HCT116 (cell line): ENCODE measurements at regions not wholly inside any gene's neighbourhood (a gene's known extent, or its start where the extent isn't known, plus 50 kb on each side); places are given as distances from the start of the nearest gene placed in this dataset.

ENCODE experiments used
- ATAC-seq: fragments of 200-7000 bp; cut with Tn5 transposase; 2 replicates; pipeline ENCODE4 v1.9.1; 2020; ENCODE audit warnings: mild to moderate bottlenecking, moderate library complexity
- BruUV-seq: library from RNA; stranded (reverse); fragments of 400-500 nt; replicated peaks from 2 replicates; lab custom pipeline; 2021; lab: Mats Ljungman, UMichigan
- CTCF ChIA-PET: fragments of 300-600 bp; sonication (Branson Sonifier 250); formaldehyde crosslinking; loops from one replicate; lab custom pipeline; 2021; ENCODE audit warnings: antibody characterized with exemption; lab: Charles Lee
- POLR2A ChIA-PET: fragments of 300-600, 350-600 bp; sonication (Branson Sonifier 250); formaldehyde crosslinking; loops from one replicate; lab custom pipeline; 2021; ENCODE audit warnings: antibody characterized with exemption; lab: Charles Lee
- RAD21 ChIA-PET, 2 experiments: fragments of 300-600 bp; sonication (Branson Sonifier 250); formaldehyde crosslinking; loops; one replicate each; lab custom pipeline; 2023; ENCODE audit warnings: low total read pairs in 2 of 2; ENCODE audit not compliant: uncharacterized antibody in 2 of 2, unreplicated experiment in 2 of 2, low non-redundant PET in 1 of 2; lab: Charles Lee
- DNase-seq: peaks from one replicate; pipeline ENCODE4 v3.0.0-alpha.2; 2010; ENCODE audit warnings: low read depth, low spot score
- H2AFZ ChIP-seq: fragments of 200-600 bp; shearing (Covaris generic), sonication (generic); 2 replicates; pipeline ENCODE4 v1.6.1; 2017; ENCODE audit warnings: low read depth, mixed run types, mixed read lengths, antibody characterized with exemption, low read length; ENCODE audit not compliant: poor library complexity, severe bottlenecking
- H3K27ac ChIP-seq: 2 replicates; pipeline ENCODE4 v1.5.1; 2012; ENCODE audit warnings: low read depth, low read length
- H3K27me3 ChIP-seq: fragments of 200-600 bp; sonication (generic); 2 replicates; pipeline ENCODE4 v1.6.1; 2016; ENCODE audit warnings: mixed run types, low read length, mixed read lengths; ENCODE audit not compliant: insufficient read depth
- H3K36me3 ChIP-seq, 2 experiments: fragments of 200-500 bp in 1 of 2; fragments of 200-600 bp in 1 of 2; sonication (Bioruptor generic) in 1 of 2; sonication (generic) in 1 of 2; 2 replicates each; pipeline versions ENCODE4 v1.5.1 to v1.6.1; 2014 to 2016; ENCODE audit warnings: low read length in 2 of 2, inconsistent platforms in 1 of 2, mixed read lengths in 1 of 2, mixed run types in 1 of 2; ENCODE audit not compliant: insufficient read depth in 2 of 2, control insufficient read depth in 1 of 2
- H3K4me1 ChIP-seq, 2 experiments: fragments of 200-600 bp in 1 of 2; sonication (generic) in 1 of 2; 2 replicates each; pipeline versions ENCODE4 v1.5.1 to v1.6.1; 2012 to 2017; ENCODE audit warnings: low read length in 2 of 2, inconsistent platforms in 1 of 2, mild to moderate bottlenecking in 1 of 2, mixed read lengths in 1 of 2, mixed run types in 1 of 2, moderate library complexity in 1 of 2; ENCODE audit not compliant: insufficient read depth in 2 of 2, control insufficient read depth in 1 of 2
- H3K4me2 ChIP-seq: fragments of 200-600 bp; sonication (generic); 2 replicates; pipeline ENCODE4 v1.6.1; 2017; ENCODE audit warnings: mixed run types, low read length, mixed read lengths
- H3K4me3 ChIP-seq, 2 experiments: fragments of 200-600 bp in 1 of 2; sonication (generic) in 1 of 2; replicated peaks in 1 of 2; 2 replicates each; pipeline ENCODE4 v1.5.1; 2011 to 2016; ENCODE audit warnings: low read length in 2 of 2, control low read depth in 1 of 2, low read depth in 1 of 2, mild to moderate bottlenecking in 1 of 2, mixed read lengths in 1 of 2, mixed run types in 1 of 2
- H3K79me2 ChIP-seq: fragments of 200-600 bp; sonication (generic); 2 replicates; pipeline ENCODE4 v1.6.1; 2017; ENCODE audit warnings: mild to moderate bottlenecking, mixed run types, low read length, moderate library complexity, mixed read lengths; ENCODE audit not compliant: insufficient read depth
- H3K9ac ChIP-seq: fragments of 200-600 bp; sonication (generic); 2 replicates; pipeline ENCODE4 v1.6.1; 2016; ENCODE audit warnings: low read length, mixed read lengths
- H3K9me2 ChIP-seq: fragments of 200-600 bp; sonication (generic), shearing (Covaris generic); 2 replicates; pipeline ENCODE4 v1.6.1; 2017; ENCODE audit warnings: mixed run types, mild to moderate bottlenecking, moderate library complexity; ENCODE audit not compliant: insufficient read depth
- H3K9me3 ChIP-seq, 2 experiments: fragments of 200-500 bp in 1 of 2; fragments of 200-600 bp in 1 of 2; sonication (Bioruptor generic) in 1 of 2; sonication (generic) in 1 of 2; 2 replicates each; pipeline ENCODE4 v1.6.1; 2014 to 2017; ENCODE audit warnings: low read length in 2 of 2, mixed read lengths in 2 of 2, inconsistent platforms in 1 of 2, low read depth in 1 of 2, mild to moderate bottlenecking in 1 of 2, mixed run types in 1 of 2, moderate library complexity in 1 of 2; ENCODE audit not compliant: control insufficient read depth in 1 of 2, insufficient read depth in 1 of 2
- H4K20me1 ChIP-seq: fragments of 200-600 bp; sonication (generic), shearing (Covaris generic); 2 replicates; pipeline ENCODE4 v1.6.1; 2017; ENCODE audit warnings: mixed run types, mild to moderate bottlenecking, moderate library complexity; ENCODE audit not compliant: insufficient read depth
- CBX3 ChIP-seq: IDR thresholded peaks from 2 replicates; pipeline ENCODE4 v1.6.1; 2012; ENCODE audit warnings: low read depth
- CTCF ChIP-seq, 3 experiments: fragments of 200-600 bp in 1 of 3; sonication (generic) in 1 of 3; IDR thresholded peaks in 2 of 3; conservative IDR thresholded peaks in 1 of 3; 2 replicates each; pipeline ENCODE4 v1.5.1; 2012 to 2017; ENCODE audit warnings: low read depth in 2 of 3, low read length in 2 of 3, antibody characterized with exemption in 1 of 3, borderline replicate concordance in 1 of 3, control low read depth in 1 of 3, mild to moderate bottlenecking in 1 of 3, mixed read lengths in 1 of 3, mixed run types in 1 of 3, moderate library complexity in 1 of 3; ENCODE audit not compliant: insufficient read depth in 1 of 3
- EGR1 ChIP-seq: IDR thresholded peaks from 2 replicates; pipeline ENCODE4 v1.6.1; 2012; ENCODE audit warnings: low read depth
- ELF1 ChIP-seq: IDR thresholded peaks from 2 replicates; pipeline ENCODE4 v1.6.1; 2012; ENCODE audit warnings: low read depth, borderline replicate concordance
- EZH2 ChIP-seq: fragments of 200-600 bp; sonication (generic); IDR thresholded peaks from 2 replicates; pipeline ENCODE4 v1.6.1; 2017; ENCODE audit warnings: antibody characterized with exemption, mixed run types
- EZH2phosphoT487 ChIP-seq: fragments of 200-600 bp; IDR thresholded peaks from 2 replicates; pipeline ENCODE4 v1.6.1; 2018; ENCODE audit warnings: antibody characterized with exemption, borderline replicate concordance
- FOSL1 ChIP-seq: IDR thresholded peaks from 2 replicates; pipeline ENCODE4 v1.6.1; 2012; ENCODE audit warnings: low read depth
- JUND ChIP-seq: IDR thresholded peaks from 2 replicates; pipeline ENCODE4 v1.6.1; 2012
- POLR2A ChIP-seq: IDR thresholded peaks from 2 replicates; pipeline ENCODE4 v1.7.0; 2011; ENCODE audit warnings: borderline replicate concordance; ENCODE audit not compliant: insufficient read depth, insufficient read length; ENCODE audit errors: extremely low read depth
- SP1 ChIP-seq: IDR thresholded peaks from 2 replicates; pipeline ENCODE4 v1.6.1; 2012; ENCODE audit warnings: low read depth
- TCF7L2 ChIP-seq: IDR thresholded peaks from 2 replicates; pipeline ENCODE4 v1.7.0; 2011; ENCODE audit warnings: borderline replicate concordance, inconsistent platforms; ENCODE audit not compliant: insufficient read depth, insufficient read length; ENCODE audit errors: extremely low read depth
- YY1 ChIP-seq: IDR thresholded peaks from 2 replicates; pipeline ENCODE4 v1.6.1; 2011; ENCODE audit warnings: low read length, low read depth, moderate library complexity, mild to moderate bottlenecking; ENCODE audit not compliant: insufficient replicate concordance; ENCODE audit errors: extremely low read depth
- ZBTB33 ChIP-seq: IDR thresholded peaks from 2 replicates; pipeline ENCODE4 v1.6.1; 2011; ENCODE audit warnings: mild to moderate bottlenecking, low read length, moderate library complexity; ENCODE audit not compliant: insufficient replicate concordance; ENCODE audit errors: extremely low read depth
- ZNF274 ChIP-seq: fragments of 200-500 bp; sonication (Bioruptor generic); IDR thresholded peaks from 2 replicates; pipeline ENCODE4 v1.6.1; 2014; ENCODE audit warnings: mild to moderate bottlenecking, low read depth, low read length, inconsistent platforms
- intact Hi-C: fragments of 100-400 bp; cut with micrococcal nuclease; formaldehyde crosslinking; loops from 2 replicates; pipeline ENCODE4 v1.10.0; 2022
- TF ChIP-seq, protein P1 (sequence below): IDR thresholded peaks from 2 replicates; pipeline ENCODE4 v1.6.1; 2012
- TF ChIP-seq, protein P2 (sequence below): IDR thresholded peaks from 2 replicates; pipeline ENCODE4 v1.6.1; 2012; ENCODE audit warnings: low read depth

DNA sequence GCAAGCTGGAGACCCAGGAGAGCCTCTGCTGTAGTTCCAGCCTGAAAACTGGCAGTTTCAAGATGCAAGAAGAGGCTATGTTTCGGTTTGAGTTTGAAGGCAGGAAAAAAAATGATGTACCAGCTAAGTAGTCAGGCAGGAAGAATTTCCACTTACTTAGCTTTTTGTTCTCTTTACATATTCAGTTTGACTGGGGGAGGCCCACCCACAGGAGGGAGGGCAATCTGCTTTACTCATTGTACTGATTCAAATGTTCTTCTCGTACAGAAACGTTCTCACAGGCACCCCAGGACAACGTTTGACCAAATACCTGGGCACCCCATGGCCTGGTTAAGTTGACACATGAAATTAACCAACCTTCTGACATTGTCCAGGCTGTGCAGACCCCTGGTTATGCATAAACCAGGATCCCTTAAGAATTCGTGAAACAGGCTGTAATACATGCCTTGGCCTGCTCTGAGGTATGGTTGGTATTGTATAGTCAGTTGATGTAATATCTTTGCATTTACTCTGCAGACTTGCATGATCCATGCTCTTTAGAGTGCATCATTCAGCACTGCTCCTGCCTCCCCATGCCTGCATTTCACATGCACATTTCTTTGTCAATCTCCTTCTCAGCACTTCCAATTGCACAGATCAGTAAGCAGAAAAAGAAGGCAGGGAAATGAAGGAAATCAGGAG lies 687.1 kb downstream of the TAF11L14 start:
- Histone ChIP-seq H3K9me3 (peaks cover 0 to 21% of the 10 kb centered on the region in 2 experiments; a peak in 2 of 4 replicates), H3K27me3 (no peaks in the 10 kb centered on the region), H3K4me1 (no peaks in the 10 kb centered on the region), H2AFZ (no peak overlapping the region), H3K79me2 (no peaks in the 10 kb centered on the region), H3K27ac (no peak overlapping the region), H4K20me1 (no peaks in the 10 kb centered on the region), H3K9ac (no peak overlapping the region), H3K4me2 (no peak overlapping the region), H3K9me2 (no peaks in the 10 kb centered on the region), H3K36me3 (no peaks in the 10 kb centered on the region), H3K4me3 (no peak overlapping the region)
- ChIA-PET CTCF (no interaction called here), POLR2A (no interaction called here), RAD21 (no interaction called here)
- DNase-seq: no peak
- no peak for ATAC-seq
- no peak for TF ChIP-seq POLR2A
- TF ChIP-seq TCF7L2: no peak
- TF ChIP-seq EZH2phosphoT487: no peak
- TF ChIP-seq ZNF274: no peak
- no peak for TF ChIP-seq ZBTB33
- TF ChIP-seq EZH2: no peak
- TF ChIP-seq, protein P1, sequence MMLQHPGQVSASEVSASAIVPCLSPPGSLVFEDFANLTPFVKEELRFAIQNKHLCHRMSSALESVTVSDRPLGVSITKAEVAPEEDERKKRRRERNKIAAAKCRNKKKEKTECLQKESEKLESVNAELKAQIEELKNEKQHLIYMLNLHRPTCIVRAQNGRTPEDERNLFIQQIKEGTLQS: no peak
- TF ChIP-seq JUND: no peak
- no peak for TF ChIP-seq CTCF (IDR thresholded peaks at IDR 0.05 in 2 of 3, conservative IDR thresholded peaks at IDR 0.05 in 1 of 3; ENCODE audit: borderline replicate concordance in 1 of 3, insufficient read depth in 1 of 3, low read depth in 2 of 3, low read length in 2 of 3)
- no peak for TF ChIP-seq FOSL1
- TF ChIP-seq, protein P2, sequence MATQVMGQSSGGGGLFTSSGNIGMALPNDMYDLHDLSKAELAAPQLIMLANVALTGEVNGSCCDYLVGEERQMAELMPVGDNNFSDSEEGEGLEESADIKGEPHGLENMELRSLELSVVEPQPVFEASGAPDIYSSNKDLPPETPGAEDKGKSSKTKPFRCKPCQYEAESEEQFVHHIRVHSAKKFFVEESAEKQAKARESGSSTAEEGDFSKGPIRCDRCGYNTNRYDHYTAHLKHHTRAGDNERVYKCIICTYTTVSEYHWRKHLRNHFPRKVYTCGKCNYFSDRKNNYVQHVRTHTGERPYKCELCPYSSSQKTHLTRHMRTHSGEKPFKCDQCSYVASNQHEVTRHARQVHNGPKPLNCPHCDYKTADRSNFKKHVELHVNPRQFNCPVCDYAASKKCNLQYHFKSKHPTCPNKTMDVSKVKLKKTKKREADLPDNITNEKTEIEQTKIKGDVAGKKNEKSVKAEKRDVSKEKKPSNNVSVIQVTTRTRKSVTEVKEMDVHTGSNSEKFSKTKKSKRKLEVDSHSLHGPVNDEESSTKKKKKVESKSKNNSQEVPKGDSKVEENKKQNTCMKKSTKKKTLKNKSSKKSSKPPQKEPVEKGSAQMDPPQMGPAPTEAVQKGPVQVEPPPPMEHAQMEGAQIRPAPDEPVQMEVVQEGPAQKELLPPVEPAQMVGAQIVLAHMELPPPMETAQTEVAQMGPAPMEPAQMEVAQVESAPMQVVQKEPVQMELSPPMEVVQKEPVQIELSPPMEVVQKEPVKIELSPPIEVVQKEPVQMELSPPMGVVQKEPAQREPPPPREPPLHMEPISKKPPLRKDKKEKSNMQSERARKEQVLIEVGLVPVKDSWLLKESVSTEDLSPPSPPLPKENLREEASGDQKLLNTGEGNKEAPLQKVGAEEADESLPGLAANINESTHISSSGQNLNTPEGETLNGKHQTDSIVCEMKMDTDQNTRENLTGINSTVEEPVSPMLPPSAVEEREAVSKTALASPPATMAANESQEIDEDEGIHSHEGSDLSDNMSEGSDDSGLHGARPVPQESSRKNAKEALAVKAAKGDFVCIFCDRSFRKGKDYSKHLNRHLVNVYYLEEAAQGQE: no peak
- TF ChIP-seq CBX3: no peak
- TF ChIP-seq ELF1: no peak
- no peak for TF ChIP-seq EGR1
- no peak for TF ChIP-seq YY1
- no peak for TF ChIP-seq SP1
- no TSS peak for BruUV-seq
- intact Hi-C loops: no loop called here
